Inflammatory macrophage (primary cell): ENCODE measurements at regions not wholly inside any gene's neighbourhood (a gene's known extent, or its start where the extent isn't known, plus 50 kb on each side); places are given as distances from the start of the nearest gene placed in this dataset.

Source experiments
- DNase-seq, 2 donors: peaks; one replicate each; pipeline ENCODE4 v3.0.0-alpha.2; 2020 to 2022

DNA sequence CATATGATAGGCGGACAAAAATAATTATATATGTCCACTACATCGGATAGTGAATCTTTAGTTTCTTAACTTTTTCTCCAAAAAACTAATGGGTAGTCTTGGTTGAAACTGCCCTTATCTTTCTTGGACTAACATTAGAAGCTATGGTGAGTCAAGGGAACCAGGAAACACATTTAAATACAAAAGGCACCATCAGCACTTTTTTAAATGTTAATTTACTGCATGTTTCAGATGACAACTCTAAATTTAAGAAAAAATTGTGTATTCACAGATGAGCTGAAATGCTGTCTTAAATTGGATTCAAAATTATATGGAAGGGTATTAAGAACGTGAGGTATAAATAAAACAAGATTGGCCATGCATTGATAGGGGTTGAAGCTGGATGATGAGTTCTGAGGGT lies 75.6 kb upstream of the CERS6 start:
- no peak for DNase-seq

DNA sequence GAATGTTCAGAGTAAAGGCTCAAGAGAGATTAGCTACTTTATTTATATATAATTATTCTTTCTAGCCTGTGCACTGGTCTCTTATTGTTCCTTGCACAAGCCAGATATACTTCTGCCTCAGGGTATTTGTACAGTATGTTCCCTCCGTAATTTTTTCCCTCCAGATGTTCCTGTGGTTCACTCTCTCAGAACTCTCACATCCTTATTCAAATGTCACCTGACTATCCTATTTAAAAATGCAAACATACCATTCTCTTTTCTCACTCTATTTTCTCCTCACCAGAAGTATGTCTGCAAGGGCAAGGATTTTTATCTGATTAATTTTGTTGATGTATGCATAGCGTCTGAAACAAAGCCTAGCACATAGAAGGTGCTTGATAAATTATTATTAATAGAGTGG lies 64.0 kb upstream of the CERS6 start:
- no peak for DNase-seq

DNA sequence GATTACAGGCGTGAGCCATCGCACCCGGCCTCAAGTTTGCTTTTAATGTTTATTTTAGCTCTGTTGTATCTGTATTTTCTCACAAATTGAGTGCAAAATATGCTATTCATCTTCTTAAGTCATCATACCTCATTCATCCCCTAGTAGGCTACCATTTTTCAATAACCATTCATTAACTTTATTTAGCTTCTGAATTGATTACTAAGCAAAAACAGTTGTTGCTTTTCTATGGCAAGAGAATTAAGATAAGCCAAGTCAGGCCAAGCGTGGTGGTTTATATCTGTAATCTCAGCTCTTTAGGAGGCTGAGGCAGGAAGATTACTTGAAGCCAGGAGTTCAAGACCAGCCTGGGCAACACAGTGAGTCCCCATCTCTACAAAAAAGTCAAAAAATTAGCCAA lies 63.3 kb upstream of the CERS6 start:
- no peak for DNase-seq

DNA sequence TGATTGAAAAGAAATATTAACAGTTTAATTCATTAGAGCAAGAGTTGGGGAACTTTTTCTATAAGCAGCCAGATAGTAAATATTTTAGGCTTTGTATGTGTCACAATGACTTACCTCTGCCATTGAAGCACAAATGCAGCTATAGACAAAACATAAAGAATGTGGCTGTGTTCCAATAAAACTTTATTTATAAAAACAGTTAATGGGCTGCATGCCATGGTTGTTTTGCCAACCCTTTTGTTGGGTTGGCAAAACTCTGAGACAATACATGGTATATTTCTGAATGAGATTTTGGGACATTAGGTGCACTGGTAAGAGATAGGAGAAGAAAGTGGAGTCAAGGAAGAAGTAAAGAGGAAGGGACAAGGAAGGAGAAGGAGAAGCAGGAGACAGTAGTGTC lies 61.8 kb upstream of the CERS6 start:
- DNase-seq: no peak

DNA sequence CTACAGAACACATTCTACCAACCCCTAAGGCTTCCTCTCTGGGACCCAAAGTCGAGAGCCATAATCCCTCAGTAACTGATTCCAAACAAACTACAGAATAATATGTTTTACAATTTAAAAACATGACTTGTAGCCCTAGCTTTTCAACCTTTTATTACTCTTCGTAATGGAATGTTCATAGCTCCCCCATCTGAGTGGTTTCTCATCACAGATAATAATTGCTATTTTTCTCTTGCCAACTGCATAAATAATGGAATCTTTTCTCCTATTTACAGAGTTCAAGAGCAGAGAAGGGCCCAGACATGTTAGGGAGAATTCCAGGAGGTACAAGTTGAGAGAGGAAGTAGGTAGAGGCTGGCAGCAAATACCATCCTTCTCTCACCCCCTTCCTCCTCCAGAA lies 59.9 kb upstream of the CERS6 start:
- DNase-seq: no peak

DNA sequence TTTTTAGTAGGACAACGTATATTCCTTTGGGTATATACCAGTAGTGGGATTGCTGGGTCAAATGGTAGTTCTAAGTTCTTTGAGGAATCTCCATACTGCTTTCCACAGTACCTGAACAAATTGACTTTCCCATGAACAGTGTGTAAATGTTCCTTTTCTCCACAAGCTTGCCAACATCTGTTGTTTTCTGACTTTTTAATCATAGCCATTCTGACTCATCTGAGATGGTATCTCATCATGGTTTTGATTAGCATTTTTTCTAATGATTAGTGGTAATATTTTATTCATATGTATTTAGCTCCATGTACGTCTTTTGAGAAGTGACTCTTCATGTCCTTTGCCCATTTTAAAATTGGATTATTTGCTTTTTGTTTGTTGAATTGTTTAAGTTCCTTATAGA lies 58.4 kb upstream of the CERS6 start:
- no peak for DNase-seq

DNA sequence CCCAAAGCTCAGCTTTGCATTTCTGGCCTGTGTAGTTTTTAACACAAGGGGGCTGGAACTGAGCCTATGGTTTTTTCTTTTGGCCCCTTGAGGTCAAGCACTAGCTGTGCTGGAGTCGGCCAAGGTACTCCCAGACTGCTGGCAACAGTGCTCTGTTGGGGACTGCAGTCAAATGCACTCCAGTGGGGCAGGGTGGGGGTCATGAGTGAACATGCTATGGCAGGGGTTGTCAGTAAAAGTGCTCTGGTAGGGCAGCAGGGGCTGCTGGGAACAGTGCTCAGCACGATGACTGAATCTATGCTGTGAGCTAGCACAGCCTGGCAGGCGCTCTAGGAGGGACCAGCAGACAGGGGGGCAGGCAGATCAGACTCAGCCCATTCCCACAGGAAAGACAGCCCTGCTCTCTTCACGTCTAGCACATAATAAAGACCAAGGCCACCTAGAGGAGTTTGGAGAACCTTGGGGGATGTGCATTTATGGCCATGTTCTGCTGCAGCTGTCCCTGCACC lies 55.0 kb upstream of the CERS6 start:
- DNase-seq: no peak

DNA sequence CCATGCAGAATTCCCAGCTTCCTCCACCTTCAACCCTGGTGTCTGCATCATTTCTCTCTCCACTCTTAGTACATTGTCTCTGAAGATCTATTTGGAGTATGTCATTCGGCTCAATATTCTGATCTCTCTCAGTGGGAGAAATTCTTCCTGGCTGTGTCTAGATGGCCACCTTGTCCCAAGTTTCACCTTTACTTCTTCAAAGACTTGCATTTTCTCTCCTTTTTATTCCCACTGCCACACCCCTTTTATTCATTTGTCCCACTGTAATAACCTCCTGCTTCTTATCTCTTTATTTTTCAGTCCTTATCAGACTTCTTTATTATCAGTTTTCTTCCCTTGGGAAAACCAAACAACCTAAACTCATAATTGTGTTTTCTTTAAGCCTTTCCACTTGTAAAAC lies 54.3 kb upstream of the CERS6 start:
- DNase-seq: no peak

DNA sequence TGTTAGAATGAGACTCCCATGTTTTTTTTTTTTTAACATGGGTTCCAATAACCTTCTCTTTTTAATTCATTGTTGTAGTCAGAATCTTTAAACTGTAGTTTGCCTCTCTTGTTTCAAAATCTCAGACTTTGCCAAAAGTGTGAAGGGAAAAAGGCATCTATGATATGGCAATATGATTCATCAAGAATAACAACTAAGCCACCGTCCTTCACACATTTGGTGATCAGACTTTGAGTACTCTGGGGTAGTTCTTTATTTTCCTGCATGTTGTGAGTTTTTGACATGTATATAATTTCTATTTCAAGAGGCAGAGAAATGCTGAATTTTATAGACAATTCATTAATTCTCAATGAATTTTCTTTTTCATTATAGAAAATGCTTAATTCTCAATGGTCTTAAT lies 53.5 kb upstream of the CERS6 start:
- no peak for DNase-seq

DNA sequence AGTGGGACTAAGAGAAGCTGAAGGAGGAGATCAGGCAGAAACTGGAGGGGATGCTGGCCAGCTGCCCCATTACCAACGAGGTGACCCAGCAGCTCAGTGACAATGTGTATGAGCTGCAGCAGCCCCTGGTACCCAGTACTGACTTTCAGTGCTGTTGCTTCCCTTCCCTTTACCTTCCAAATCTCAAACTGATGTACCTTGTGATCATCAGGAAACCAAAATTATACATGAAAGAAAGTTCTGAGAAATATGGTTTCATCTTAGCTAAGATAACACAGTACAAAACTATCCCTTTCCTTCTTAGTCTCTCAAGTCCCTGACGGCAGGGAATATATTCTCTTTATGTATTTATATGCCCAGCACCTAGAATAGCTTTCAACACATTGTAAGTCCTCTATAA lies 52.3 kb upstream of the CERS6 start:
- DNase-seq: no peak

DNA sequence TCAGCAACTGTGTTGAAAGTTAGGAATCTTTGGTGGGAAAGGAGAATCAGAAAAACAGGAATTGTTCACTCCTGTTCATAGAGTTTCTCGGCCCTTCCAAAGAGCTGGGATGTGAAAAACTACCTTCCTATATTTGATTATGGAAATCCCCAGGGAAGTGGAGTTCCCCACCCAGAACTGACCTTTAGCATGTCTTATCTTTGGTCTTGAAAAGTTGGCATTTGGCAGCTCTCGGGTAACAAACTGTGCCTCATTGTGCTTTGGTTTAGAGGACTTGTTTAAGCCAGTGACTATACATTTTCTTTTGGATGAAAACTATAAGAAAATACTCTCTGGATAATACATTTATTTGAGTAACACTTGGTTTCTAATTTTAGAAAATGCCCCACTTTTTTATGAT lies 51.3 kb upstream of the CERS6 start:
- no peak for DNase-seq
